Neural cell (in vitro differentiated cells): ENCODE measurements at regions not wholly inside any gene's neighbourhood (a gene's known extent, or its start where the extent isn't known, plus 50 kb on each side); places are given as distances from the start of the nearest gene placed in this dataset.

Source experiments
- H2AFZ ChIP-seq: fragments of 200-600, 300-800 bp; sonication (generic), shearing (Covaris generic); 2 replicates; pipeline ENCODE4 v1.6.0; 2014; ENCODE audit warnings: low read depth, mild to moderate bottlenecking, antibody characterized with exemption, low read length, moderate library complexity
- H3F3A ChIP-seq: fragments of 200-600 bp; shearing (Covaris generic); 2 replicates; pipeline ENCODE4 v1.6.1; 2016; ENCODE audit warnings: mild to moderate bottlenecking, moderate library complexity, mixed read lengths, antibody characterized with exemption, low read length; ENCODE audit not compliant: insufficient read depth, poor library complexity, severe bottlenecking
- H3K27ac ChIP-seq: fragments of 200-600, 300-800 bp; sonication (generic), shearing (Covaris generic); 2 replicates; pipeline ENCODE4 v1.5.1; 2014; ENCODE audit warnings: mild to moderate bottlenecking, low read length, moderate library complexity
- H3K27me3 ChIP-seq: fragments of 300-800, 200-600 bp; sonication (generic), shearing (Covaris generic); 2 replicates; pipeline ENCODE4 v1.6.0; 2014; ENCODE audit warnings: mild to moderate bottlenecking, low read depth, low read length, moderate library complexity; ENCODE audit not compliant: insufficient read depth
- H3K36me3 ChIP-seq: fragments of 300-800, 200-600 bp; sonication (generic), shearing (Covaris generic); 2 replicates; pipeline ENCODE4 v1.5.1; 2014; ENCODE audit warnings: mild to moderate bottlenecking, antibody characterized with exemption, low read length, moderate library complexity; ENCODE audit not compliant: insufficient read depth
- H3K4me2 ChIP-seq: fragments of 300-800, 200-600 bp; sonication (generic), shearing (Covaris generic); 2 replicates; pipeline ENCODE4 v1.6.0; 2014; ENCODE audit warnings: mild to moderate bottlenecking, low read length
- H3K4me3 ChIP-seq: fragments of 300-800, 200-600 bp; sonication (generic), shearing (Covaris generic); 2 replicates; pipeline ENCODE4 v1.5.1; 2014; ENCODE audit warnings: mild to moderate bottlenecking, low read length, moderate library complexity
- H3K79me2 ChIP-seq: fragments of 200-600 bp; shearing (Covaris generic); replicated peaks from 2 replicates; pipeline ENCODE4 v1.6.0; 2014; ENCODE audit warnings: mild to moderate bottlenecking, low read length, moderate library complexity; ENCODE audit not compliant: insufficient read depth
- H3K9ac ChIP-seq: fragments of 300-800, 200-600 bp; sonication (generic), shearing (Covaris generic); 2 replicates; pipeline ENCODE4 v1.6.1; 2016; ENCODE audit warnings: mild to moderate bottlenecking, low read length, mixed read lengths
- H3K9me2 ChIP-seq: fragments of 200-600 bp; shearing (Covaris generic); 2 replicates; pipeline ENCODE4 v1.6.1; 2016; ENCODE audit warnings: mild to moderate bottlenecking, low read length, mixed read lengths; ENCODE audit not compliant: insufficient read depth
- H3K9me3 ChIP-seq: fragments of 200-600, 300-800 bp; sonication (generic), shearing (Covaris generic); 2 replicates; pipeline ENCODE4 v1.6.1; 2016; ENCODE audit warnings: mild to moderate bottlenecking, mixed run types, low read length, moderate library complexity, mixed read lengths
- H4K20me1 ChIP-seq: fragments of 200-600 bp; shearing (Covaris generic); 2 replicates; pipeline ENCODE4 v1.6.1; 2016; ENCODE audit warnings: mild to moderate bottlenecking, mixed run types; ENCODE audit not compliant: insufficient read depth
- CTCF ChIP-seq: fragments of 450-650 bp; IDR thresholded peaks from 2 replicates; pipeline ENCODE4 v1.5.1; 2014; ENCODE audit warnings: antibody characterized with exemption, mild to moderate bottlenecking, moderate library complexity; ENCODE audit not compliant: poor library complexity, severe bottlenecking
- EP300 ChIP-seq: fragments of 450-650 bp; conservative IDR thresholded peaks from 2 replicates; pipeline ENCODE4 v1.6.1; 2014; ENCODE audit warnings: antibody characterized with exemption, mild to moderate bottlenecking, moderate library complexity; ENCODE audit not compliant: poor library complexity, severe bottlenecking
- EZH2 ChIP-seq: fragments of 200-600, 300-800 bp; shearing (Covaris generic), sonication (generic); IDR thresholded peaks from 2 replicates; pipeline ENCODE4 v1.6.1; 2014; ENCODE audit warnings: antibody characterized with exemption, low read length, borderline replicate concordance, mild to moderate bottlenecking; ENCODE audit not compliant: insufficient read depth, poor library complexity, severe bottlenecking
- MXI1 ChIP-seq: fragments of 450-650 bp; conservative IDR thresholded peaks from 2 replicates; pipeline ENCODE4 v1.6.1; 2014; ENCODE audit warnings: antibody characterized with exemption, mild to moderate bottlenecking; ENCODE audit not compliant: poor library complexity, severe bottlenecking
- POLR2AphosphoS5 ChIP-seq: IDR thresholded peaks from 2 replicates; pipeline ENCODE4 v1.6.1; 2012
- RAD21 ChIP-seq: fragments of 450-650 bp; conservative IDR thresholded peaks from 2 replicates; pipeline ENCODE4 v1.6.1; 2014; ENCODE audit warnings: antibody characterized with exemption, mild to moderate bottlenecking, moderate library complexity
- REST ChIP-seq: IDR thresholded peaks from 2 replicates; pipeline ENCODE4 v1.6.1; 2012; ENCODE audit warnings: borderline replicate concordance
- SMC3 ChIP-seq: fragments of 450-650 bp; conservative IDR thresholded peaks from 2 replicates; pipeline ENCODE4 v1.6.1; 2014; ENCODE audit warnings: antibody characterized with exemption, mild to moderate bottlenecking, moderate library complexity; ENCODE audit not compliant: poor library complexity
- TAF1 ChIP-seq: IDR thresholded peaks from 2 replicates; pipeline ENCODE4 v1.6.1; 2012; ENCODE audit warnings: low read depth

GRCh38 chr5:6806668-6807067 lies 93.4 kb downstream of the TENT4A start:
- no peaks in the 10 kb centered on the region for H3F3A ChIP-seq
- no peak overlapping the region for H3K4me3 ChIP-seq
- no peak for TF ChIP-seq POLR2AphosphoS5
- no peak for TF ChIP-seq TAF1
- TF ChIP-seq CTCF, result no peak
- TF ChIP-seq RAD21, result no peak
- TF ChIP-seq EP300, result no peak
- no peak for TF ChIP-seq SMC3
- no peak for TF ChIP-seq EZH2
- TF ChIP-seq REST, result no peak
- TF ChIP-seq MXI1, result no peak
- no peaks in the 10 kb centered on the region for H3K36me3 ChIP-seq
- H3K4me2 ChIP-seq, result no peak overlapping the region
- no peaks in the 10 kb centered on the region for H3K9me3 ChIP-seq
- H3K27ac ChIP-seq, result no peak overlapping the region
- H3K9me2 ChIP-seq, result no peaks in the 10 kb centered on the region
- no peak overlapping the region for H2AFZ ChIP-seq
- no peaks in the 10 kb centered on the region for H3K27me3 ChIP-seq
- no peak overlapping the region for H3K9ac ChIP-seq
- no peaks in the 10 kb centered on the region for H4K20me1 ChIP-seq
- no peaks in the 10 kb centered on the region for H3K79me2 ChIP-seq

GRCh38 chr5:6808462-6808861 lies 95.2 kb downstream of the TENT4A start:
- TF ChIP-seq SMC3, result no peak
- TF ChIP-seq REST, result no peak
- no peak for TF ChIP-seq RAD21
- TF ChIP-seq POLR2AphosphoS5, result no peak
- TF ChIP-seq CTCF, result no peak
- TF ChIP-seq EZH2, result no peak
- no peak for TF ChIP-seq TAF1
- TF ChIP-seq MXI1, result no peak
- no peak for TF ChIP-seq EP300
- no peaks in the 10 kb centered on the region for H4K20me1 ChIP-seq
- no peak overlapping the region for H2AFZ ChIP-seq

More at GRCh38 chr5:6808462-6808861, 95.2 kb downstream of the TENT4A start:
- Histone ChIP-seq H3F3A (no peaks in the 10 kb centered on the region), H3K9me3 (no peaks in the 10 kb centered on the region), H3K4me3 (no peak overlapping the region), H3K9me2 (no peaks in the 10 kb centered on the region), H3K79me2 (no peaks in the 10 kb centered on the region), H3K4me2 (no peak overlapping the region), H3K36me3 (no peaks in the 10 kb centered on the region), H3K27ac (no peak overlapping the region), H3K27me3 (no peaks in the 10 kb centered on the region), H3K9ac (no peak overlapping the region)
